Ascending aorta (tissue), 2 donors: ENCODE measurements at regions not wholly inside any gene's neighbourhood (a gene's known extent, or its start where the extent isn't known, plus 50 kb on each side); places are given as distances from the start of the nearest gene placed in this dataset.
"Not testable (repeated sequence)": the region's sequence is repeated elsewhere in the genome, so short reads cannot be mapped to it uniquely, and the experiment has no call there.

ENCODE experiments used
- DNase-seq, 2 donors: peaks; one replicate each; pipeline ENCODE4 v3.0.0-alpha.2; 2019; ENCODE audit warnings: low spot score in 2 of 2
- H3K27ac ChIP-seq, 2 donors: fragments of 200-600 bp; sonication (generic); one replicate each; pipeline ENCODE4 v1.5.1; 2016 to 2017; ENCODE audit warnings: mild to moderate bottlenecking in 1 of 2
- H3K27me3 ChIP-seq: fragments of 200-600 bp; sonication (generic); one replicate; pipeline ENCODE4 v1.5.1; 2017
- H3K36me3 ChIP-seq, 2 donors: fragments of 200-600 bp; sonication (generic); one replicate each; pipeline ENCODE4 v1.5.1; 2016
- H3K4me1 ChIP-seq, 2 donors: fragments of 200-600 bp; sonication (generic); one replicate each; pipeline ENCODE4 v1.5.1; 2016 to 2017; ENCODE audit warnings: mild to moderate bottlenecking in 1 of 2
- H3K4me3 ChIP-seq, 2 donors: fragments of 200-600 bp; sonication (generic); one replicate each; pipeline ENCODE4 v1.5.1; 2016 to 2017; ENCODE audit warnings: mild to moderate bottlenecking in 1 of 2
- H3K9me3 ChIP-seq, 2 donors: fragments of 200-600 bp; sonication (generic); one replicate each; pipeline ENCODE4 v1.5.1; 2016
- intact Hi-C: fragments of 100-400 bp; cut with DNase I; formaldehyde crosslinking; loops from one replicate; pipeline ENCODE4 v1.15.1; 2023
- TF ChIP-seq, protein P1 (sequence below), 3 experiments: fragments of 200-600 bp in 2 of 3; fragments of 450-650 bp in 1 of 3; sonication (generic) in 2 of 3; IDR thresholded peaks; one replicate each; pipeline ENCODE4 v1.5.1; 2016 to 2019; ENCODE audit warnings: antibody characterized with exemption in 3 of 3, mild to moderate bottlenecking in 1 of 3, moderate library complexity in 1 of 3

- TF ChIP-seq, protein P1, sequence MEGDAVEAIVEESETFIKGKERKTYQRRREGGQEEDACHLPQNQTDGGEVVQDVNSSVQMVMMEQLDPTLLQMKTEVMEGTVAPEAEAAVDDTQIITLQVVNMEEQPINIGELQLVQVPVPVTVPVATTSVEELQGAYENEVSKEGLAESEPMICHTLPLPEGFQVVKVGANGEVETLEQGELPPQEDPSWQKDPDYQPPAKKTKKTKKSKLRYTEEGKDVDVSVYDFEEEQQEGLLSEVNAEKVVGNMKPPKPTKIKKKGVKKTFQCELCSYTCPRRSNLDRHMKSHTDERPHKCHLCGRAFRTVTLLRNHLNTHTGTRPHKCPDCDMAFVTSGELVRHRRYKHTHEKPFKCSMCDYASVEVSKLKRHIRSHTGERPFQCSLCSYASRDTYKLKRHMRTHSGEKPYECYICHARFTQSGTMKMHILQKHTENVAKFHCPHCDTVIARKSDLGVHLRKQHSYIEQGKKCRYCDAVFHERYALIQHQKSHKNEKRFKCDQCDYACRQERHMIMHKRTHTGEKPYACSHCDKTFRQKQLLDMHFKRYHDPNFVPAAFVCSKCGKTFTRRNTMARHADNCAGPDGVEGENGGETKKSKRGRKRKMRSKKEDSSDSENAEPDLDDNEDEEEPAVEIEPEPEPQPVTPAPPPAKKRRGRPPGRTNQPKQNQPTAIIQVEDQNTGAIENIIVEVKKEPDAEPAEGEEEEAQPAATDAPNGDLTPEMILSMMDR (IDR thresholded peaks at IDR 0.05), result no peak
- H3K9me3 ChIP-seq, result no peaks in the 10 kb centered on the region
- H3K27me3 ChIP-seq, result no peaks in the 10 kb centered on the region
- intact Hi-C loops, result no loop called here
- no peak overlapping the region for H3K4me3 ChIP-seq
- no peak for DNase-seq
- H3K4me1 ChIP-seq, result no peaks in the 10 kb centered on the region
- H3K36me3 ChIP-seq, result no peaks in the 10 kb centered on the region
- H3K27ac ChIP-seq, result no peak overlapping the region
These were observed 60.6 kb upstream of the SLC39A8 start for GRCh38 chr4:102405821-102406401.

GRCh38 chr4:102410884-102411283 is 65.6 kb upstream of the SLC39A8 start:
- H3K4me3 ChIP-seq, H3K36me3 ChIP-seq, intact Hi-C loops, H3K27ac ChIP-seq, H3K9me3 ChIP-seq, H3K27me3 ChIP-seq, H3K4me1 ChIP-seq, DNase-seq: not testable (repeated sequence)

DNA sequence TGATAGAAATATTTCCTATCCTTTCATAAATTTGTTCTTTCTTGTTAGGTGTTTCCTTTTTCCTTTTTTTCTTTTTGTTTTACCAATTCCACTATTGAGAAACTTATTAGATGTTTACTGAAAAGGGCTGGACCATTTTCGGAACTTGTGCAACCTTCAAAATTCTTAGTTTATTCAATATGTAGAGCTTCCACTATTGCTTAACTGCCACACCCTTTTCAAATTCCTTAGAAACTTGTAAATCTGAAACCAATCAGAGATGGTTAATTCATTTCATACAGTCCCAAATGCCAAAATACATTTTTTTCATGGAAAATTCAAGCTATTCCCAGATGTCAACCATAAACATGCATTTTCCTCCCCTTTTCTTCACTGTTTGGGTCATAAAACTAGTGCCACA is 66.1 kb upstream of the SLC39A8 start:
- TF ChIP-seq, protein P1 (IDR thresholded peaks at IDR 0.05), result no peak
- DNase-seq, result no peak
- intact Hi-C loops, result no loop called here
- no peaks in the 10 kb centered on the region for H3K9me3 ChIP-seq
- no peak overlapping the region for H3K27ac ChIP-seq
- H3K36me3 ChIP-seq, result no peaks in the 10 kb centered on the region
- H3K4me3 ChIP-seq, result no peak overlapping the region
- H3K27me3 ChIP-seq, result no peaks in the 10 kb centered on the region
- no peaks in the 10 kb centered on the region for H3K4me1 ChIP-seq

DNA sequence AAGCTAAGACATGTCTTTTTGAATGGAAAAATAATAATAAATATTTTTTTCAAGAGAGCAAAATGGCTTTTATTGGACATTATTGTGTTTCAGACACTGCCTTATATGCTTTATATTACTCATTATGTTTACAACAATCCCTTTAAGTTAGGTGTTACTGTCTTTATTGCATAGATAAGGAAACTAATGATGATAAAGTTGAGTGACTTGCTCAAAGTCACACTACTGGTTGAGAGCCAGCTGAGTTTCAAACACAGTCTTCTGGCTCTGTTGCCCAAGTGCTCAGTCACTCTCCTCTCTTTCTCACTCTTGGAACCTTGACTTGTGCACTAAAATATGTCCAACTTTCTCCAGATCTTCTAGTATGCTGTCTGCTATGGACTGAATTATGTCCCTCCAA is 71.5 kb upstream of the SLC39A8 start:
- no peaks in the 10 kb centered on the region for H3K4me1 ChIP-seq
- no peaks in the 10 kb centered on the region for H3K36me3 ChIP-seq
- H3K9me3 ChIP-seq, result no peaks in the 10 kb centered on the region
- TF ChIP-seq, protein P1 (IDR thresholded peaks at IDR 0.05), result no peak
- no peaks in the 10 kb centered on the region for H3K27me3 ChIP-seq
- no peak overlapping the region for H3K4me3 ChIP-seq
- intact Hi-C loops, result no loop called here
- no peak for DNase-seq
- H3K27ac ChIP-seq, result no peak overlapping the region

GRCh38 chr4:102420563-102421398 is 75.5 kb upstream of the SLC39A8 start:
- intact Hi-C loops, result no loop called here
- TF ChIP-seq, protein P1 (IDR thresholded peaks at IDR 0.05), result no peak
- Histone ChIP-seq H3K9me3 (no peaks in the 10 kb centered on the region), H3K27me3 (no peaks in the 10 kb centered on the region), H3K4me1 (no peaks in the 10 kb centered on the region), H3K36me3 (no peaks in the 10 kb centered on the region), H3K4me3 (no peak overlapping the region), H3K27ac (no peak overlapping the region)
- DNase-seq, result no peak

DNA sequence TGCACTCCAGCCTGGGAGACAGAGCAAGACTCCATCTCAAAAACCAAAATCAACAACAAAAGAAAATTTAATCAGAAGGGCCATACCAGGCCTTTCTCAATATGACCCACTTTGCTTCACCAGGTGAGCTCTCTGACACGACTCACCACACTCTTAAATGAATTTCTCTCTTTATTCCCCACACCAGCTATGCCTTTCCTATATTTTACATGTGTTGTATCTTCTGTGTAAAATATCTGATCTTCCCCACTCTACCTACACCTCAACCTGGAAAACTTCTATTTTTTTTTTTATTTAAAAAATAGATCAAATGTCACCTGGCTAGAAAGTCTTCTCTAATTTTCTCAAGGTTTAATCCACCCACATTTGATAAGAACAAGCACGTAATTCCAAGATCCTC is 77.6 kb upstream of the SLC39A8 start:
- no peak overlapping the region for H3K27ac ChIP-seq

More for the DNA sequence above, 77.6 kb upstream of the SLC39A8 start:
- TF ChIP-seq, protein P1 (IDR thresholded peaks at IDR 0.05), result no peak
- intact Hi-C loops, result no loop called here
- no peak overlapping the region for H3K4me3 ChIP-seq
- no peaks in the 10 kb centered on the region for H3K4me1 ChIP-seq
- H3K27me3 ChIP-seq, result no peaks in the 10 kb centered on the region
- no peaks in the 10 kb centered on the region for H3K36me3 ChIP-seq
- no peaks in the 10 kb centered on the region for H3K9me3 ChIP-seq
- no peak for DNase-seq
